Panc1 (cell line): ENCODE measurements at regions not wholly inside any gene's neighbourhood (a gene's known extent, or its start where the extent isn't known, plus 50 kb on each side); places are given as distances from the start of the nearest gene placed in this dataset.

ENCODE experiments used
- ATAC-seq: fragments of 200-7000 bp; cut with Tn5 transposase; 2 replicates; pipeline ENCODE4 v1.9.1; 2020; ENCODE audit warnings: mild to moderate bottlenecking, moderate library complexity
- BruUV-seq: library from RNA; stranded (reverse); fragments of 400-500 nt; replicated peaks from 2 replicates; lab custom pipeline; 2021; lab: Mats Ljungman, UMichigan
- CTCF ChIA-PET: fragments of 300-600 bp; sonication (Branson Sonifier 250); formaldehyde crosslinking; loops from one replicate; lab custom pipeline; 2022; ENCODE audit warnings: antibody characterized with exemption; lab: Charles Lee
- POLR2A ChIA-PET: fragments of 300-600 bp; sonication (Branson Sonifier 250); formaldehyde crosslinking; loops from one replicate; lab custom pipeline; 2022; ENCODE audit warnings: antibody characterized with exemption; lab: Charles Lee
- DNase-seq: peaks from one replicate; pipeline ENCODE4 v3.0.0-alpha.2; 2010; ENCODE audit warnings: low read depth, low spot score
- H3K27ac ChIP-seq: 2 replicates; pipeline ENCODE4 v1.5.1; 2011; ENCODE audit warnings: mild to moderate bottlenecking, low read length, inconsistent platforms
- H3K27me3 ChIP-seq: fragments of 200-500 bp; sonication (Bioruptor generic); 2 replicates; pipeline ENCODE4 v1.6.0; 2014; ENCODE audit warnings: low read length, inconsistent platforms; ENCODE audit not compliant: control insufficient read depth, insufficient read depth
- H3K36me3 ChIP-seq: fragments of 200-500 bp; sonication (Bioruptor generic); 2 replicates; pipeline ENCODE4 v1.5.1; 2014; ENCODE audit warnings: inconsistent platforms, mild to moderate bottlenecking, low read length, moderate library complexity; ENCODE audit not compliant: control insufficient read depth, insufficient read depth
- H3K4me1 ChIP-seq: 2 replicates; pipeline ENCODE4 v1.5.1; 2011; ENCODE audit warnings: inconsistent platforms, mild to moderate bottlenecking, low read length, moderate library complexity; ENCODE audit not compliant: control insufficient read depth, insufficient read depth
- H3K4me3 ChIP-seq, 2 experiments: 2 replicates each; pipeline ENCODE4 v1.5.1; 2011 to 2012; ENCODE audit warnings: low read depth in 2 of 2, low read length in 2 of 2, mild to moderate bottlenecking in 2 of 2, inconsistent platforms in 1 of 2, moderate library complexity in 1 of 2
- H3K9me3 ChIP-seq: fragments of 200-500 bp; sonication (Bioruptor generic); 2 replicates; pipeline ENCODE4 v1.5.1; 2014; ENCODE audit warnings: low read depth, mild to moderate bottlenecking, inconsistent platforms, low read length, moderate library complexity; ENCODE audit not compliant: control insufficient read depth, insufficient read depth
- CTCF ChIP-seq: fragments of 450-650 bp; IDR thresholded peaks from 2 replicates; pipeline ENCODE4 v1.5.1; 2017; ENCODE audit warnings: mild to moderate bottlenecking
- POLR2AphosphoS5 ChIP-seq: IDR thresholded peaks from 2 replicates; pipeline ENCODE4 v1.6.1; 2012; ENCODE audit warnings: mild to moderate bottlenecking, low read depth, low read length, moderate library complexity
- REST ChIP-seq, 2 experiments: IDR thresholded peaks; 2 replicates each; pipeline ENCODE4 v1.6.1; 2011 to 2012; ENCODE audit warnings: low read depth in 2 of 2, control low read depth in 1 of 2, low read length in 1 of 2, mild to moderate bottlenecking in 1 of 2, moderate library complexity in 1 of 2; ENCODE audit not compliant: insufficient read depth in 1 of 2
- SIN3A ChIP-seq: IDR thresholded peaks from 2 replicates; pipeline ENCODE4 v1.6.1; 2012; ENCODE audit warnings: low read depth, mild to moderate bottlenecking, low read length, moderate library complexity, borderline replicate concordance; ENCODE audit not compliant: insufficient read depth
- TCF7L2 ChIP-seq: IDR thresholded peaks from 2 replicates; pipeline ENCODE4 v1.6.1; 2011; ENCODE audit warnings: mild to moderate bottlenecking, low read depth, low read length, inconsistent platforms
- in situ Hi-C: cut with HindIII; loops from 2 replicates; pipeline ENCODE4 v1.10.0; 2016; ENCODE audit warnings: low sequenced_read_pairs, low pct_unique_long_range_greater_than_20kb
- intact Hi-C: fragments of 100-400 bp; cut with micrococcal nuclease; formaldehyde crosslinking; loops from one replicate; pipeline ENCODE4 v1.10.0; 2022; ENCODE audit not compliant: unreplicated experiment

GRCh38 chr6:79787626-79788025, 156.5 kb downstream of the SH3BGRL2 start:
- ChIA-PET POLR2A (no interaction called here), CTCF (no interaction called here)
- H3K36me3 ChIP-seq, result no peaks in the 10 kb centered on the region
- BruUV-seq, result no TSS peak
- no peak overlapping the region for H3K27ac ChIP-seq
- ATAC-seq (no peak), DNase-seq (no peak)
- in situ Hi-C loops (no loop called here), intact Hi-C loops (no loop called here)
- no peaks in the 10 kb centered on the region; the same call in 1 of the 2 replicates for H3K27me3 ChIP-seq
- TF ChIP-seq CTCF (no peak), TCF7L2 (no peak), SIN3A (no peak), REST (IDR thresholded peaks at IDR 0.05; ENCODE audit: insufficient read depth in 1 of 2, low read depth in 2 of 2, low read length in 1 of 2) (no peak), POLR2AphosphoS5 (no peak)
- H3K4me1 ChIP-seq, result no peaks in the 10 kb centered on the region
- H3K9me3 ChIP-seq, result no peaks in the 10 kb centered on the region
- no peak overlapping the region for H3K4me3 ChIP-seq

GRCh38 chr6:79784395-79784753, 153.2 kb downstream of the SH3BGRL2 start:
- ATAC-seq (no peak), DNase-seq (no peak)
- no peaks in the 10 kb centered on the region for H3K36me3 ChIP-seq
- POLR2A ChIA-PET, result no interaction called here
- BruUV-seq, result no TSS peak
- H3K9me3 ChIP-seq, result no peaks in the 10 kb centered on the region
- TF ChIP-seq REST (IDR thresholded peaks at IDR 0.05; ENCODE audit: insufficient read depth in 1 of 2, low read depth in 2 of 2, low read length in 1 of 2), result no peak
- TF ChIP-seq SIN3A, result no peak
- TF ChIP-seq CTCF, result no peak
- TF ChIP-seq TCF7L2, result no peak
- TF ChIP-seq POLR2AphosphoS5, result no peak
- H3K4me1 ChIP-seq, result no peaks in the 10 kb centered on the region
- H3K27ac ChIP-seq, result no peak overlapping the region
- in situ Hi-C loops, result no loop called here
- CTCF ChIA-PET, result no interaction called here
- intact Hi-C loops, result no loop called here
- no peak overlapping the region for H3K4me3 ChIP-seq
- no peaks in the 10 kb centered on the region; the same call in 1 of the 2 replicates for H3K27me3 ChIP-seq
